HEK293 (cell line): ENCODE measurements at regions not wholly inside any gene's neighbourhood (a gene's known extent, or its start where the extent isn't known, plus 50 kb on each side); places are given as distances from the start of the nearest gene placed in this dataset.

Experiments
- CTCF ChIA-PET: fragments of 350-600 bp; formaldehyde crosslinking; extraction: SDS; loops from one replicate; lab custom pipeline; 2021; ENCODE audit warnings: antibody characterized with exemption; lab: Yijun Ruan, JAX
- POLR2A ChIA-PET: fragments of 300-600 bp; formaldehyde crosslinking; extraction: SDS; loops from one replicate; lab custom pipeline; 2020; ENCODE audit warnings: antibody characterized with exemption, inconsistent platforms; lab: Yijun Ruan, JAX
- H3K27ac ChIP-seq: fragments of 200-500 bp; sonication (Bioruptor generic); 2 replicates; pipeline ENCODE4 v1.5.1; 2014; ENCODE audit warnings: low read depth, low read length, control low read depth, inconsistent platforms; ENCODE audit errors: extremely low read depth
- H3K36me3 ChIP-seq, 2 experiments: fragments of 200-500 bp in 1 of 2; sonication (Bioruptor generic) in 1 of 2; 1 replicate in 1 of 2; 2 replicates in 1 of 2; pipeline ENCODE4 v1.5.1; 2014 to 2017; ENCODE audit warnings: inconsistent platforms in 2 of 2, low read length in 2 of 2; ENCODE audit not compliant: control insufficient read depth in 2 of 2, insufficient read depth in 1 of 2
- H3K4me1 ChIP-seq: fragments of 200-500 bp; sonication (Bioruptor generic); 2 replicates; pipeline ENCODE4 v1.5.1; 2014; ENCODE audit warnings: mild to moderate bottlenecking, low read length, inconsistent platforms; ENCODE audit not compliant: control insufficient read depth, insufficient read depth
- H3K4me3 ChIP-seq: 2 replicates; pipeline ENCODE4 v1.5.1; 2011; ENCODE audit warnings: low read depth, mild to moderate bottlenecking, control low read depth, low read length, moderate library complexity
- H3K9me3 ChIP-seq: fragments of 200-500 bp; sonication (Bioruptor generic); 2 replicates; pipeline ENCODE4 v1.5.1; 2014; ENCODE audit warnings: low read depth, low read length, inconsistent platforms; ENCODE audit not compliant: control insufficient read depth, insufficient read depth
- GLIS2 ChIP-seq: fragments of 450-650 bp; formaldehyde crosslinking; IDR thresholded peaks from 2 replicates; pipeline ENCODE4 v1.5.1; 2016; ENCODE audit warnings: missing biosample characterization, missing genetic modification characterization
- PRDM6 ChIP-seq: fragments of 450-650 bp; formaldehyde crosslinking; IDR thresholded peaks from 2 replicates; pipeline ENCODE4 v1.5.1; 2017; ENCODE audit warnings: missing biosample characterization, missing genetic modification characterization
- SP3 ChIP-seq: fragments of 450-650 bp; formaldehyde crosslinking; IDR thresholded peaks from 2 replicates; pipeline ENCODE4 v1.5.1; 2016; ENCODE audit warnings: missing biosample characterization, missing genetic modification characterization
- WT1 ChIP-seq: fragments of 450-650 bp; formaldehyde crosslinking; IDR thresholded peaks from 2 replicates; pipeline ENCODE4 v1.5.1; 2016; ENCODE audit warnings: missing biosample characterization, missing genetic modification characterization
- ZBTB10 ChIP-seq: fragments of 450-650 bp; formaldehyde crosslinking; IDR thresholded peaks from 2 replicates; pipeline ENCODE4 v1.5.1; 2016; ENCODE audit warnings: missing biosample characterization, missing genetic modification characterization
- ZBTB20 ChIP-seq: fragments of 450-650 bp; formaldehyde crosslinking; IDR thresholded peaks from 2 replicates; pipeline ENCODE4 v1.5.1; 2016; ENCODE audit warnings: missing biosample characterization, missing genetic modification characterization
- ZNF112 ChIP-seq: fragments of 450-650 bp; formaldehyde crosslinking; IDR thresholded peaks from 2 replicates; pipeline ENCODE4 v1.5.0; 2017; ENCODE audit warnings: missing biosample characterization, missing genetic modification characterization
- ZNF114 ChIP-seq: fragments of 450-650 bp; formaldehyde crosslinking; IDR thresholded peaks from 2 replicates; pipeline ENCODE4 v1.5.0; 2017; ENCODE audit warnings: missing biosample characterization, missing genetic modification characterization
- ZNF132 ChIP-seq: fragments of 450-650 bp; formaldehyde crosslinking; IDR thresholded peaks from 2 replicates; pipeline ENCODE4 v1.5.1; 2017; ENCODE audit warnings: missing biosample characterization, missing genetic modification characterization, borderline replicate concordance
- ZNF266 ChIP-seq: fragments of 450-650 bp; formaldehyde crosslinking; IDR thresholded peaks from 2 replicates; pipeline ENCODE4 v1.5.1; 2016; ENCODE audit warnings: missing biosample characterization, missing genetic modification characterization, low read depth
- ZNF423 ChIP-seq: fragments of 450-650 bp; formaldehyde crosslinking; IDR thresholded peaks from 2 replicates; pipeline ENCODE4 v1.5.1; 2016; ENCODE audit warnings: missing biosample characterization, missing genetic modification characterization
- ZNF529 ChIP-seq: fragments of 450-650 bp; formaldehyde crosslinking; IDR thresholded peaks from 2 replicates; pipeline ENCODE4 v1.5.1; 2017; ENCODE audit warnings: missing genetic modification characterization, missing biosample characterization; ENCODE audit not compliant: insufficient replicate concordance
- ZNF549 ChIP-seq: fragments of 450-650 bp; IDR thresholded peaks from 2 replicates; pipeline ENCODE4 v1.5.1; 2018; ENCODE audit warnings: missing biosample characterization, missing genetic modification characterization, mild to moderate bottlenecking, inconsistent platforms, moderate library complexity
- ZNF624 ChIP-seq: fragments of 450-650 bp; formaldehyde crosslinking; IDR thresholded peaks from 2 replicates; pipeline ENCODE4 v1.5.1; 2017; ENCODE audit warnings: missing biosample characterization, missing genetic modification characterization
- ZNF626 ChIP-seq: fragments of 450-650 bp; sonication (Bioruptor Pico); formaldehyde crosslinking; IDR thresholded peaks from 2 replicates; pipeline ENCODE4 v1.5.1; 2018; ENCODE audit warnings: missing biosample characterization, missing genetic modification characterization, inconsistent platforms
- ZNF658 ChIP-seq: fragments of 450-650 bp; formaldehyde crosslinking; IDR thresholded peaks from 2 replicates; pipeline ENCODE4; 2016; ENCODE audit warnings: missing biosample characterization, missing genetic modification characterization
- ZNF791 ChIP-seq: fragments of 450-650 bp; formaldehyde crosslinking; IDR thresholded peaks from 2 replicates; pipeline ENCODE4 v1.5.1; 2016; ENCODE audit warnings: missing biosample characterization, missing genetic modification characterization
- ZNF837 ChIP-seq: fragments of 450-650 bp; formaldehyde crosslinking; IDR thresholded peaks from 2 replicates; pipeline ENCODE4 v1.5.1; 2016; ENCODE audit warnings: missing biosample characterization, missing genetic modification characterization
- TF ChIP-seq, protein P1 (sequence below): fragments of 450-650 bp; IDR thresholded peaks from 2 replicates; pipeline ENCODE4 v1.5.1; 2018; ENCODE audit warnings: missing biosample characterization, missing genetic modification characterization
- TF ChIP-seq, protein P2 (sequence below): fragments of 450-650 bp; formaldehyde crosslinking; conservative IDR thresholded peaks from 2 replicates; pipeline ENCODE4 v1.5.1; 2016; ENCODE audit warnings: low read depth, missing biosample characterization, missing genetic modification characterization
- TF ChIP-seq, protein P3 (sequence below): fragments of 450-650 bp; formaldehyde crosslinking; IDR thresholded peaks from 2 replicates; pipeline ENCODE4 v1.5.1; 2016; ENCODE audit warnings: missing biosample characterization, missing genetic modification characterization

GRCh38 chr5:51559339-51559738, 176.1 kb downstream of the ISL1 start:
- ChIA-PET POLR2A (no interaction called here), CTCF (interaction anchor here (1.5 kb wide), 1 partner anchor 596 kb away, joined by 3 read pairs; no protein-coding TSS in a partner anchor)
- H3K4me3 ChIP-seq, result no peak overlapping the region
- H3K27ac ChIP-seq, result no peak overlapping the region
- H3K36me3 ChIP-seq, result no peaks in the 10 kb centered on the region
- H3K9me3 ChIP-seq, result no peaks in the 10 kb centered on the region
- no peaks in the 10 kb centered on the region for H3K4me1 ChIP-seq
- TF ChIP-seq ZNF112 (tag by site-specific recombination) (no peak), ZNF529 (tag by site-specific recombination) (no peak), SP3 (no peak), GLIS2 (tag by site-specific recombination) (no peak), WT1 (tag by site-specific recombination) (no peak), ZBTB20 (tag by site-specific recombination) (no peak), ZNF132 (tag by site-specific recombination) (no peak), ZBTB10 (tag by site-specific recombination) (no peak), ZNF624 (tag by site-specific recombination) (no peak), ZNF549 (no peak), ZNF837 (no peak), ZNF423 (tag by site-specific recombination) (no peak)
- TF ChIP-seq, protein P1, sequence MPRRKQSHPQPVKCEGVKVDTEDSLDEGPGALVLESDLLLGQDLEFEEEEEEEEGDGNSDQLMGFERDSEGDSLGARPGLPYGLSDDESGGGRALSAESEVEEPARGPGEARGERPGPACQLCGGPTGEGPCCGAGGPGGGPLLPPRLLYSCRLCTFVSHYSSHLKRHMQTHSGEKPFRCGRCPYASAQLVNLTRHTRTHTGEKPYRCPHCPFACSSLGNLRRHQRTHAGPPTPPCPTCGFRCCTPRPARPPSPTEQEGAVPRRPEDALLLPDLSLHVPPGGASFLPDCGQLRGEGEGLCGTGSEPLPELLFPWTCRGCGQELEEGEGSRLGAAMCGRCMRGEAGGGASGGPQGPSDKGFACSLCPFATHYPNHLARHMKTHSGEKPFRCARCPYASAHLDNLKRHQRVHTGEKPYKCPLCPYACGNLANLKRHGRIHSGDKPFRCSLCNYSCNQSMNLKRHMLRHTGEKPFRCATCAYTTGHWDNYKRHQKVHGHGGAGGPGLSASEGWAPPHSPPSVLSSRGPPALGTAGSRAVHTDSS (tag by site-specific recombination), result no peak
- TF ChIP-seq, protein P2, sequence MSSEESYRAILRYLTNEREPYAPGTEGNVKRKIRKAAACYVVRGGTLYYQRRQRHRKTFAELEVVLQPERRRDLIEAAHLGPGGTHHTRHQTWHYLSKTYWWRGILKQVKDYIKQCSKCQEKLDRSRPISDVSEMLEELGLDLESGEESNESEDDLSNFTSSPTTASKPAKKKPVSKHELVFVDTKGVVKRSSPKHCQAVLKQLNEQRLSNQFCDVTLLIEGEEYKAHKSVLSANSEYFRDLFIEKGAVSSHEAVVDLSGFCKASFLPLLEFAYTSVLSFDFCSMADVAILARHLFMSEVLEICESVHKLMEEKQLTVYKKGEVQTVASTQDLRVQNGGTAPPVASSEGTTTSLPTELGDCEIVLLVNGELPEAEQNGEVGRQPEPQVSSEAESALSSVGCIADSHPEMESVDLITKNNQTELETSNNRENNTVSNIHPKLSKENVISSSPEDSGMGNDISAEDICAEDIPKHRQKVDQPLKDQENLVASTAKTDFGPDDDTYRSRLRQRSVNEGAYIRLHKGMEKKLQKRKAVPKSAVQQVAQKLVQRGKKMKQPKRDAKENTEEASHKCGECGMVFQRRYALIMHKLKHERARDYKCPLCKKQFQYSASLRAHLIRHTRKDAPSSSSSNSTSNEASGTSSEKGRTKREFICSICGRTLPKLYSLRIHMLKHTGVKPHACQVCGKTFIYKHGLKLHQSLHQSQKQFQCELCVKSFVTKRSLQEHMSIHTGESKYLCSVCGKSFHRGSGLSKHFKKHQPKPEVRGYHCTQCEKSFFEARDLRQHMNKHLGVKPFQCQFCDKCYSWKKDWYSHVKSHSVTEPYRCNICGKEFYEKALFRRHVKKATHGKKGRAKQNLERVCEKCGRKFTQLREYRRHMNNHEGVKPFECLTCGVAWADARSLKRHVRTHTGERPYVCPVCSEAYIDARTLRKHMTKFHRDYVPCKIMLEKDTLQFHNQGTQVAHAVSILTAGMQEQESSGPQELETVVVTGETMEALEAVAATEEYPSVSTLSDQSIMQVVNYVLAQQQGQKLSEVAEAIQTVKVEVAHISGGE, result no peak

DNA sequence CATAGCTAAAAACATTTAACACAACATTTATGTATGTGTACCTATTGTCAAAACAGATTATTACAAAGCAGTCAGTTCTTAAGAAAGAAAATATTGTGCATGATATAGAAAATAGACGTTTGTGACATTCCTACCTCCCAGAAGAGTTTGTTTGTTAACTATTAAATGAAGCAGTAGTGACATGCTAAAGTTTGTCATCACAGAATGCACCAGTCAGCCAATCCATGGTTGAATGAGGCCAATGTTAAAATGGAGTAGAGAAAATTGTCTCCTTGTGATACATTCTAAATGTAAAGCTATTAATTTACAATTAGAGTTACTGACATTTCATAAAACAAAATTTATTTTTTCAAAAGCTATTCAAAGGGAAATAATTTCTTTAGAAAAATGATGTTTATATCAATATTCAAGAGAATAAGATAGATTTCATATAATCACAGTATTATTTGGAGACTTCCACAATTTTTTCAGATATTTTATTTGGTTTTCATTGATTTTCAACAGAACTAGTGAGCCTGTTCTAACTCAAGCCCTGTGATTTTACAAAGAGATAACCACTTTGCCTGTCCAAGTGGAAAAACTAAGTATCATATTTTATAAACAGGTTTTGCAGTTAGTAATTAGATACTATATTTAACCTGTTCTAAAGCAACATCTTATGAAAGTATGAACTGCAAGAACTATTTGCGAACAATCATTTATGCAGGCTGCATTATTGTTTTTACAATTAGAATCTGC, 176.8 kb downstream of the ISL1 start:
- ChIA-PET POLR2A (no interaction called here), CTCF (no interaction called here)
- H3K4me1 ChIP-seq, result no peaks in the 10 kb centered on the region
- no peaks in the 10 kb centered on the region for H3K36me3 ChIP-seq
- no peaks in the 10 kb centered on the region for H3K9me3 ChIP-seq
- no peak overlapping the region for H3K27ac ChIP-seq
- H3K4me3 ChIP-seq, result no peak overlapping the region
- TF ChIP-seq GLIS2 (tag by site-specific recombination) (no peak), ZNF266 (tag by site-specific recombination) (no peak), ZNF658 (tag by site-specific recombination) (no peak), SP3 (no peak), ZNF791 (tag by site-specific recombination) (no peak), PRDM6 (tag by site-specific recombination) (no peak), ZNF626 (tag by site-specific recombination) (no peak), ZNF114 (no peak)
- TF ChIP-seq, protein P3, sequence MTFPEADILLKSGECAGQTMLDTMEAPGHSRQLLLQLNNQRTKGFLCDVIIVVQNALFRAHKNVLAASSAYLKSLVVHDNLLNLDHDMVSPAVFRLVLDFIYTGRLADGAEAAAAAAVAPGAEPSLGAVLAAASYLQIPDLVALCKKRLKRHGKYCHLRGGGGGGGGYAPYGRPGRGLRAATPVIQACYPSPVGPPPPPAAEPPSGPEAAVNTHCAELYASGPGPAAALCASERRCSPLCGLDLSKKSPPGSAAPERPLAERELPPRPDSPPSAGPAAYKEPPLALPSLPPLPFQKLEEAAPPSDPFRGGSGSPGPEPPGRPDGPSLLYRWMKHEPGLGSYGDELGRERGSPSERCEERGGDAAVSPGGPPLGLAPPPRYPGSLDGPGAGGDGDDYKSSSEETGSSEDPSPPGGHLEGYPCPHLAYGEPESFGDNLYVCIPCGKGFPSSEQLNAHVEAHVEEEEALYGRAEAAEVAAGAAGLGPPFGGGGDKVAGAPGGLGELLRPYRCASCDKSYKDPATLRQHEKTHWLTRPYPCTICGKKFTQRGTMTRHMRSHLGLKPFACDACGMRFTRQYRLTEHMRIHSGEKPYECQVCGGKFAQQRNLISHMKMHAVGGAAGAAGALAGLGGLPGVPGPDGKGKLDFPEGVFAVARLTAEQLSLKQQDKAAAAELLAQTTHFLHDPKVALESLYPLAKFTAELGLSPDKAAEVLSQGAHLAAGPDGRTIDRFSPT, result no peak
